NCI-H226 (cell line): ENCODE measurements at regions not wholly inside any gene's neighbourhood (a gene's known extent, or its start where the extent isn't known, plus 50 kb on each side); places are given as distances from the start of the nearest gene placed in this dataset.
"Not testable (repeated sequence)": the region's sequence is repeated elsewhere in the genome, so short reads cannot be mapped to it uniquely, and the experiment has no call there.

Experiments
- DNase-seq: peaks from one replicate; pipeline ENCODE4 v3.0.0-alpha.2; 2015

GRCh38 chr20:51154708-51155690 lies 132.1 kb upstream of the KCNG1 start:
- DNase-seq, result no peak

GRCh38 chr20:51153867-51154707 lies 131.2 kb upstream of the KCNG1 start:
- DNase-seq, result no peak

GRCh38 chr20:51148941-51149340 lies 126.0 kb upstream of the KCNG1 start:
- no peak for DNase-seq

GRCh38 chr20:51144476-51144875 lies 121.6 kb upstream of the KCNG1 start:
- DNase-seq, result no peak

- DNase-seq, result no peak
Measured at GRCh38 chr20:51143652-51144051, 120.7 kb upstream of the KCNG1 start.

GRCh38 chr20:51142448-51142847 lies 119.5 kb upstream of the KCNG1 start:
- DNase-seq, result no peak

GRCh38 chr20:51140671-51141070 lies 117.8 kb upstream of the KCNG1 start:
- no peak for DNase-seq

GRCh38 chr20:51139891-51140290 lies 117.0 kb upstream of the KCNG1 start:
- no peak for DNase-seq

- no peak for DNase-seq
Measured at GRCh38 chr20:51138576-51138975, 115.7 kb upstream of the KCNG1 start.

- DNase-seq, result no peak
Measured at GRCh38 chr20:51137461-51137860, 114.6 kb upstream of the KCNG1 start.

- no peak for DNase-seq
Measured at GRCh38 chr20:51135926-51136715, 113.2 kb upstream of the KCNG1 start.

- DNase-seq, result no peak
Measured at GRCh38 chr20:51134405-51134804, 111.5 kb upstream of the KCNG1 start.

GRCh38 chr20:51132279-51132678 lies 109.4 kb upstream of the KCNG1 start:
- no peak for DNase-seq

- no peak for DNase-seq
Measured at GRCh38 chr20:51131811-51132210, 108.9 kb upstream of the KCNG1 start.

- no peak for DNase-seq
Measured at GRCh38 chr20:51129147-51129776, 106.4 kb upstream of the KCNG1 start.

GRCh38 chr20:51128198-51128597 lies 105.3 kb upstream of the KCNG1 start:
- peak; percentile 61 for DNase-seq

GRCh38 chr20:51127713-51128112 lies 104.8 kb upstream of the KCNG1 start:
- DNase-seq, result no peak

- no peak for DNase-seq
Measured at GRCh38 chr20:51126337-51126736, 103.4 kb upstream of the KCNG1 start.

GRCh38 chr20:51125780-51126179 lies 102.9 kb upstream of the KCNG1 start:
- DNase-seq, result no peak

- no peak for DNase-seq
Measured at GRCh38 chr20:51125105-51125504, 102.2 kb upstream of the KCNG1 start.

GRCh38 chr20:51123887-51124286 lies 101.0 kb upstream of the KCNG1 start:
- not testable (repeated sequence) for DNase-seq

GRCh38 chr20:51122931-51123658 lies 100.2 kb upstream of the KCNG1 start:
- no peak for DNase-seq
